ENCODE measurements at regions not wholly inside any gene's neighbourhood (a gene's known extent, or its start where the extent isn't known, plus 50 kb on each side); places are given as distances from the start of the nearest gene placed in this dataset.

- TF ChIP-seq BCLAF1 (IDR thresholded peaks at IDR 0.05), result no peak
- no peak for TF ChIP-seq NR2C2 (IDR thresholded peaks at IDR 0.05; ENCODE audit: borderline replicate concordance, control insufficient read depth, insufficient read length, low read depth)
- no peak for TF ChIP-seq ZNF24 (IDR thresholded peaks at IDR 0.05)
- TF ChIP-seq RELA (IDR thresholded peaks at IDR 0.05; ENCODE audit: borderline replicate concordance, partially characterized antibody), result no peak
- no peak for TF ChIP-seq CBFB (IDR thresholded peaks at IDR 0.05; ENCODE audit: low read depth)
Observed at GRCh38 chr18:34942975-34943374, 98.2 kb upstream of the MAPRE2 start (continued).

GRCh38 chr18:34943587-34943986 is 97.6 kb upstream of the MAPRE2 start:
- FAIRE-seq (no peak), DNase-seq (ENCODE audit: low read depth, low spot score) (no peak), ATAC-seq (no peak)
- Histone ChIP-seq H3K9me3 (replicated peaks; ENCODE audit: control insufficient read depth, insufficient read depth, low read length) (no peaks in the 10 kb centered on the region), H4K20me1 (ENCODE audit: control insufficient read depth, insufficient read depth) (no peaks in the 10 kb centered on the region), H2AFZ (ENCODE audit: control insufficient read depth, low read depth, low read length) (no peak overlapping the region), H3K27me3 (replicated peaks in 1 of 2; ENCODE audit: control insufficient read depth in 2 of 2, insufficient read depth in 2 of 2, low read length in 1 of 2) (no peaks in the 10 kb centered on the region), H3K9ac (ENCODE audit: control insufficient read depth, insufficient read depth, low read length) (no peak overlapping the region), H3K4me1 (ENCODE audit: control insufficient read depth, insufficient read depth, low read length) (no peaks in the 10 kb centered on the region), H3K79me2 (ENCODE audit: control insufficient read depth, insufficient read depth, low read length) (no peaks in the 10 kb centered on the region), H3K27ac (ENCODE audit: control insufficient read depth, insufficient read depth) (no peak overlapping the region), H3K4me3 (no peak overlapping the region), H3K4me2 (ENCODE audit: control insufficient read depth, insufficient read depth) (no peak overlapping the region), H3K36me3 (ENCODE audit: control insufficient read depth in 2 of 2, insufficient read depth in 2 of 2, low read length in 1 of 2) (no peaks in the 10 kb centered on the region)
- POLR2A ChIA-PET, result no interaction called here
- WGBS (ENCODE audit: insufficient coverage, insufficient replicate concordance, low lambda C conversion rate, missing lambda C conversion rate), result 2% methylated on average over 2 of the region's 2 CpGs
- no TSS peak for BruUV-seq (replicated peaks)
- SMC1A ChIA-PET (ENCODE audit: uncharacterized antibody, unreplicated experiment), result interaction anchor here (0.9 to 1.0 kb wide), 2 partner anchors 16 to 200 kb away, joined by 3 to 4 read pairs; no protein-coding TSS in a partner anchor
- RAD21 ChIA-PET (ENCODE audit: unreplicated experiment), result no interaction called here
- in situ Hi-C loops (cut with MboI), result no loop called here
- intact Hi-C loops (cut with micrococcal nuclease; ENCODE audit: unreplicated experiment), result no loop called here
- CTCF ChIA-PET, result interaction anchor here (1.6 kb wide), 1 partner anchor 12 kb away, joined by 6 read pairs; no protein-coding TSS in a partner anchor
- TF ChIP-seq CEBPZ (IDR thresholded peaks at IDR 0.05; ENCODE audit: low read depth, low read length) (no peak), MXI1 (IDR thresholded peaks at IDR 0.05; ENCODE audit: low read depth, low read length) (no peak), NR2C1 (IDR thresholded peaks at IDR 0.05) (no peak), MYB (IDR thresholded peaks at IDR 0.05; ENCODE audit: borderline replicate concordance, low read depth, low read length) (no peak), JUNB (IDR thresholded peaks at IDR 0.05) (no peak), CBX3 (IDR thresholded peaks at IDR 0.05; ENCODE audit: borderline replicate concordance, low read depth) (no peak), MEF2A (IDR thresholded peaks at IDR 0.05; ENCODE audit: insufficient read depth, low read depth, low read length) (no peak), E2F4 (IDR thresholded peaks at IDR 0.05; ENCODE audit: low read depth, low read length) (no peak), PBX3 (IDR thresholded peaks at IDR 0.05; ENCODE audit: insufficient replicate concordance, low read depth, low read length) (no peak), TAF1 (IDR thresholded peaks at IDR 0.05; ENCODE audit: borderline replicate concordance, low read depth, low read length) (no peak)
